GM12878 (cell line): ENCODE measurements at regions not wholly inside any gene's neighbourhood (a gene's known extent, or its start where the extent isn't known, plus 50 kb on each side); places are given as distances from the start of the nearest gene placed in this dataset.

Experiments used
- ATAC-seq: fragments of 200-7000 bp; cut with Tn5 transposase; 3 replicates; pipeline ENCODE4 v1.9.1; 2020; ENCODE audit warnings: mild to moderate bottlenecking, moderate library complexity
- BruUV-seq: library from RNA; stranded (reverse); fragments of 400-500 nt; replicated peaks from 2 replicates; lab custom pipeline; 2021; lab: Mats Ljungman, UMichigan
- CTCF ChIA-PET: fragments of 300-600 bp; sonication (Branson Sonifier 250); formaldehyde crosslinking; extraction: SDS; loops from one replicate; lab custom pipeline; 2021; ENCODE audit warnings: inconsistent platforms; lab: Yijun Ruan, JAX
- POLR2A ChIA-PET: fragments of 350-600 bp; formaldehyde crosslinking; extraction: SDS; loops from one replicate; lab custom pipeline; 2021; ENCODE audit warnings: inconsistent platforms; lab: Charles Lee
- RAD21 ChIA-PET: fragments of 300-600 bp; sonication (Branson Sonifier 250); formaldehyde crosslinking; loops from one replicate; lab custom pipeline; 2023; ENCODE audit warnings: antibody characterized with exemption; ENCODE audit not compliant: unreplicated experiment; lab: Charles Lee
- SMC1A ChIA-PET: fragments of 300-600 bp; sonication (Branson Sonifier 250); formaldehyde crosslinking; loops from one replicate; lab custom pipeline; 2023; ENCODE audit not compliant: unreplicated experiment, uncharacterized antibody; lab: Charles Lee
- DNase-seq: peaks from one replicate; pipeline ENCODE4 v3.0.0-alpha.2; 2011; ENCODE audit warnings: low read depth, low spot score
- FAIRE-seq: peaks from 3 replicates; lab custom pipeline; 2011; peaks lifted over from hg19 to GRCh38; lab: Jason Lieb, UNC
- H2AFZ ChIP-seq: 2 replicates; pipeline ENCODE4 v1.6.0; 2011; ENCODE audit warnings: low read depth, low read length, control low read depth; ENCODE audit not compliant: control insufficient read depth
- H3K27ac ChIP-seq: 2 replicates; pipeline ENCODE4 v1.5.1; 2011; ENCODE audit warnings: control low read depth; ENCODE audit not compliant: control insufficient read depth, insufficient read depth
- H3K27me3 ChIP-seq, 2 experiments: replicated peaks in 1 of 2; 2 replicates each; pipeline versions ENCODE4 v1.6.0 to v1.6.1; 2011; ENCODE audit warnings: low read length in 1 of 2; ENCODE audit not compliant: control insufficient read depth in 2 of 2, insufficient read depth in 2 of 2
- H3K36me3 ChIP-seq, 2 experiments: 2 replicates each; pipeline ENCODE4 v1.5.1; 2011; ENCODE audit warnings: low read length in 1 of 2; ENCODE audit not compliant: control insufficient read depth in 2 of 2, insufficient read depth in 2 of 2
- H3K4me1 ChIP-seq: 2 replicates; pipeline ENCODE4 v1.6.1; 2011; ENCODE audit warnings: mild to moderate bottlenecking, low read length, moderate library complexity, mixed read lengths; ENCODE audit not compliant: control insufficient read depth, insufficient read depth
- H3K4me2 ChIP-seq: 2 replicates; pipeline ENCODE4 v1.6.0; 2011; ENCODE audit warnings: control low read depth; ENCODE audit not compliant: control insufficient read depth, insufficient read depth
- H3K4me3 ChIP-seq: fragments of 200-600 bp; sonication (generic); 2 replicates; pipeline ENCODE4 v1.5.1; 2016
- H3K79me2 ChIP-seq: 2 replicates; pipeline ENCODE4 v1.6.0; 2011; ENCODE audit warnings: low read length; ENCODE audit not compliant: control insufficient read depth, insufficient read depth
- H3K9ac ChIP-seq: 2 replicates; pipeline ENCODE4 v1.8.0; 2011; ENCODE audit warnings: low read length, control low read depth, mixed read lengths; ENCODE audit not compliant: control insufficient read depth, insufficient read depth
- H3K9me3 ChIP-seq: replicated peaks from 3 replicates; pipeline ENCODE4 v1.5.1; 2011; ENCODE audit warnings: mild to moderate bottlenecking, low read length; ENCODE audit not compliant: control insufficient read depth, insufficient read depth
- H4K20me1 ChIP-seq: 2 replicates; pipeline ENCODE4 v1.6.0; 2011; ENCODE audit not compliant: control insufficient read depth, insufficient read depth
- CBFB ChIP-seq: IDR thresholded peaks from 2 replicates; pipeline ENCODE4 v1.6.1; 2016; ENCODE audit warnings: antibody characterized with exemption, low read depth
- NBN ChIP-seq: fragments of 450-650 bp; IDR thresholded peaks from 2 replicates; pipeline ENCODE4 v1.6.1; 2016
- NR2F1 ChIP-seq: fragments of 450-650 bp; conservative IDR thresholded peaks from 2 replicates; pipeline ENCODE4 v1.6.1; 2017; ENCODE audit warnings: mild to moderate bottlenecking
- RUNX3 ChIP-seq: IDR thresholded peaks from 2 replicates; pipeline ENCODE4 v1.6.1; 2012; ENCODE audit warnings: low read length, inconsistent platforms
- SKIL ChIP-seq: fragments of 450-650 bp; IDR thresholded peaks from 2 replicates; pipeline ENCODE4 v1.6.1; 2017; ENCODE audit warnings: mild to moderate bottlenecking, low read depth, inconsistent platforms; ENCODE audit not compliant: poor library complexity, severe bottlenecking
- SUPT20H ChIP-seq: IDR thresholded peaks from 2 replicates; pipeline ENCODE4 v1.6.1; 2011; ENCODE audit warnings: low read depth, mild to moderate bottlenecking, low read length, moderate library complexity, borderline replicate concordance; ENCODE audit not compliant: control insufficient read depth
- TBL1XR1 ChIP-seq: IDR thresholded peaks from 2 replicates; pipeline ENCODE4 v1.6.1; 2012; ENCODE audit warnings: low read depth, low read length, improper control_type of control experiment
- TCF12 ChIP-seq: IDR thresholded peaks from 2 replicates; pipeline ENCODE4 v1.6.1; 2011; ENCODE audit warnings: low read depth, mild to moderate bottlenecking, low read length
- ZSCAN29 ChIP-seq: fragments of 450-650 bp; IDR thresholded peaks from 2 replicates; pipeline ENCODE4 v1.6.1; 2017; ENCODE audit warnings: mild to moderate bottlenecking, moderate library complexity
- WGBS: methylation state at CpG from one replicate; pipeline ENCODE4 v1.1.6; 2016; ENCODE audit warnings: low lambda C conversion rate; ENCODE audit not compliant: insufficient replicate concordance, insufficient coverage; ENCODE audit errors: missing lambda C conversion rate; 5-methylcytosine and 5-hydroxymethylcytosine counted together
- in situ Hi-C: fragments of 300-500 bp; cut with MboI; formaldehyde crosslinking; loops from 9 replicates; pipeline ENCODE4 v1.14.3; 2018; ENCODE audit warnings: mixed read lengths
- intact Hi-C: fragments of 100-400 bp; cut with micrococcal nuclease; formaldehyde crosslinking; loops from one replicate; pipeline ENCODE4 v1.14.2; 2022; ENCODE audit not compliant: unreplicated experiment
- TF ChIP-seq, protein P1 (sequence below): fragments of 150-350 bp; IDR thresholded peaks from 2 replicates; pipeline ENCODE4 v1.6.1; 2016; ENCODE audit warnings: low read depth, low read length

DNA sequence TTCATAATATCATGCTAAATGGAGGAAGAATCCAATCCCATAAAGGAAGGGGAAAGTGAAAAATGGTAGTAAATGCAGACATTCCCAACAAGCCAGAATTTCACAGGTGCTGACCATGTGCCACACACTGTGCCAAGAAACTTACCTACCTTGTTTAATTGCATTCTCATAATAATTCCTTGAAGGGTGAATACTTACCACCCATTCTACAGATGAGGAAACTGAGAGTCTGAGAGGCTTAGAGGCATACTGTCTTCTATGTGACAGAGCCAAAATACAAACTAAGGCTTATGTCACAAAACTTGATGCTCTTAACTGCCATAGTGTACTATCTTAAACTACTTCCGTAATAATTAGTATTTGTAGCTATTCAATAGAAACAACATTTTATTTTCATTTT is 454.7 kb downstream of the UTRN start:
- H3K27me3 ChIP-seq = no peaks in the 10 kb centered on the region
- CTCF ChIA-PET = interaction anchor here (0.7 to 2.3 kb wide), 2 partner anchors 11 to 39 kb away, joined by 3 to 7 read pairs; no protein-coding TSS in a partner anchor

More for the DNA sequence above, 454.7 kb downstream of the UTRN start:
- intact Hi-C loops = no loop called here
- no peak overlapping the region for H2AFZ ChIP-seq
- H3K27ac ChIP-seq = no peak overlapping the region
- H3K9me3 ChIP-seq = no peaks in the 10 kb centered on the region
- H3K4me3 ChIP-seq = no peak overlapping the region
- BruUV-seq = no TSS peak
- H4K20me1 ChIP-seq = no peaks in the 10 kb centered on the region
- ChIA-PET RAD21 (no interaction called here), POLR2A (no interaction called here), SMC1A (interaction anchor here (1.1 kb wide), 1 partner anchor 25 kb away, joined by 4 read pairs; no protein-coding TSS in a partner anchor)
- H3K79me2 ChIP-seq = no peaks in the 10 kb centered on the region
- H3K4me1 ChIP-seq = no peaks in the 10 kb centered on the region
- TF ChIP-seq RUNX3 (no peak), SUPT20H (no peak), NBN (no peak), CBFB (no peak), TCF12 (no peak), NR2F1 (no peak), ZSCAN29 (no peak), SKIL (no peak), TBL1XR1 (no peak)
- TF ChIP-seq, protein P1, sequence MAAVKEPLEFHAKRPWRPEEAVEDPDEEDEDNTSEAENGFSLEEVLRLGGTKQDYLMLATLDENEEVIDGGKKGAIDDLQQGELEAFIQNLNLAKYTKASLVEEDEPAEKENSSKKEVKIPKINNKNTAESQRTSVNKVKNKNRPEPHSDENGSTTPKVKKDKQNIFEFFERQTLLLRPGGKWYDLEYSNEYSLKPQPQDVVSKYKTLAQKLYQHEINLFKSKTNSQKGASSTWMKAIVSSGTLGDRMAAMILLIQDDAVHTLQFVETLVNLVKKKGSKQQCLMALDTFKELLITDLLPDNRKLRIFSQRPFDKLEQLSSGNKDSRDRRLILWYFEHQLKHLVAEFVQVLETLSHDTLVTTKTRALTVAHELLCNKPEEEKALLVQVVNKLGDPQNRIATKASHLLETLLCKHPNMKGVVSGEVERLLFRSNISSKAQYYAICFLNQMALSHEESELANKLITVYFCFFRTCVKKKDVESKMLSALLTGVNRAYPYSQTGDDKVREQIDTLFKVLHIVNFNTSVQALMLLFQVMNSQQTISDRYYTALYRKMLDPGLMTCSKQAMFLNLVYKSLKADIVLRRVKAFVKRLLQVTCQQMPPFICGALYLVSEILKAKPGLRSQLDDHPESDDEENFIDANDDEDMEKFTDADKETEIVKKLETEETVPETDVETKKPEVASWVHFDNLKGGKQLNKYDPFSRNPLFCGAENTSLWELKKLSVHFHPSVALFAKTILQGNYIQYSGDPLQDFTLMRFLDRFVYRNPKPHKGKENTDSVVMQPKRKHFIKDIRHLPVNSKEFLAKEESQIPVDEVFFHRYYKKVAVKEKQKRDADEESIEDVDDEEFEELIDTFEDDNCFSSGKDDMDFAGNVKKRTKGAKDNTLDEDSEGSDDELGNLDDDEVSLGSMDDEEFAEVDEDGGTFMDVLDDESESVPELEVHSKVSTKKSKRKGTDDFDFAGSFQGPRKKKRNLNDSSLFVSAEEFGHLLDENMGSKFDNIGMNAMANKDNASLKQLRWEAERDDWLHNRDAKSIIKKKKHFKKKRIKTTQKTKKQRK = no peak
- H3K9ac ChIP-seq = no peak overlapping the region
- DNase-seq (no peak), ATAC-seq (no peak), FAIRE-seq (no peak)
- no peak overlapping the region for H3K4me2 ChIP-seq
- in situ Hi-C loops = no loop called here
- no peaks in the 10 kb centered on the region for H3K36me3 ChIP-seq
- WGBS = 100% methylated on average over 1 of the region's 1 CpG
